ENCODE measurements at regions not wholly inside any gene's neighbourhood (a gene's known extent, or its start where the extent isn't known, plus 50 kb on each side); places are given as distances from the start of the nearest gene placed in this dataset.

GRCh38 chr14:22184157-22184829, 404.7 kb downstream of the DAD1 start:
- TF ChIP-seq CTCF (IDR thresholded peaks at IDR 0.05), result no peak
- Histone ChIP-seq H3K4me1 (peaks cover 0 to 5% (median 0%) of the 10 kb centered on the region in 9 donors), H3K36me3 (no peaks in the 10 kb centered on the region), H3K27ac (no peak overlapping the region), H3K9me3 (no peaks in the 10 kb centered on the region), H3K27me3 (peaks cover 0 to 4% (median 0%) of the 10 kb centered on the region in 7 donors), H3K4me3 (no peak overlapping the region)
- ATAC-seq (no peak), DNase-seq (no peak)
- intact Hi-C loops (cut with DNase I), result no loop called here
- 82 to 83% methylated on average over 7 of the region's 7 CpGs for WGBS, 2 donors

- H3K4me3 ChIP-seq, result no peak overlapping the region
- intact Hi-C loops (cut with DNase I), result no loop called here
- no peak overlapping the region for H3K27ac ChIP-seq
- no peak for TF ChIP-seq CTCF (IDR thresholded peaks at IDR 0.05)
- H3K9me3 ChIP-seq, result no peaks in the 10 kb centered on the region
- no peaks in the 10 kb centered on the region for H3K36me3 ChIP-seq
- no peak for ATAC-seq
- WGBS, 2 donors, result 93 to 100% methylated on average over 1 of the region's 1 CpG
- H3K4me1 ChIP-seq, result peaks cover 0 to 28% (median 9%) of the 10 kb centered on the region in 9 donors
- peaks cover 0 to 4% (median 0%) of the 10 kb centered on the region in 7 donors for H3K27me3 ChIP-seq
- no peak for DNase-seq
Measured at GRCh38 chr14:22180045-22180444, 409.0 kb downstream of the DAD1 start.

DNA sequence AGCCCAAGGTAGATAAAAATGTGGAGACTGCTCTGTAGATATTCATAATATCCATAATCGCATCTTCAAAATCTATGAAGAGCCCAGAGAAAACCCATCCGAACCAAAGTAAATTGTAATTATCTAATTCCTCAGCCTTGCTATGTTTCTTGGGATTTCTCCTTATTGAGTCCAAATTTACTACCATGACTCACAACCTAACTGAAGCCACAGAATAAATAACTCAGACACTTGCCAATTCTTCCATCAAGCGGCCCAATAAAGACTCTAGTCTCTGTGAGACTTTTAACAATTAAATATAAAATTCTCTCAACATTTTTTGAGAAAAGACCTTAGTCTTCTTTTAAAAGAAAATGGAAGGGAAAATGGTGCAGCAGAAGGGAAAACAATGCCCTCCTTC, 409.8 kb downstream of the DAD1 start:
- H3K9me3 ChIP-seq, result no peaks in the 10 kb centered on the region
- no peak for DNase-seq
- no peak for TF ChIP-seq CTCF (IDR thresholded peaks at IDR 0.05)
- no peak overlapping the region for H3K4me3 ChIP-seq
- H3K36me3 ChIP-seq, result no peaks in the 10 kb centered on the region
- peak overlapping the region in 1 of 10 donors; percentile 11 for H3K27ac ChIP-seq
- H3K27me3 ChIP-seq, result peaks cover 0 to 4% (median 0%) of the 10 kb centered on the region in 7 donors
- intact Hi-C loops (cut with DNase I), result no loop called here
- H3K4me1 ChIP-seq, result peaks cover 0 to 28% (median 9%) of the 10 kb centered on the region in 9 donors
- peak in 2 of 8 donors; percentile 52 to 59 for ATAC-seq
- WGBS, 2 donors, result 70 to 74% methylated on average over 3 of the region's 3 CpGs

GRCh38 chr14:22178333-22178839, 410.6 kb downstream of the DAD1 start:
- Histone ChIP-seq H3K27me3 (peaks cover 0 to 4% (median 0%) of the 10 kb centered on the region in 7 donors), H3K9me3 (no peaks in the 10 kb centered on the region), H3K4me3 (no peak overlapping the region), H3K27ac (peak overlapping the region in 1 of 10 donors; percentile 11), H3K36me3 (no peaks in the 10 kb centered on the region), H3K4me1 (peaks cover 0 to 28% (median 9%) of the 10 kb centered on the region in 9 donors)
- DNase-seq (peak in 1 of 2 donors; percentile 11), ATAC-seq (peak in 7 of 8 donors; percentile 63 to 90 (median 81))
- TF ChIP-seq CTCF (IDR thresholded peaks at IDR 0.05), result no peak
- 77% methylated on average over 2 of the region's 2 CpGs for WGBS, 2 donors
- intact Hi-C loops (cut with DNase I), result no loop called here
